WTC11 (cell line): ENCODE measurements at regions not wholly inside any gene's neighbourhood (a gene's known extent, or its start where the extent isn't known, plus 50 kb on each side); places are given as distances from the start of the nearest gene placed in this dataset.

Source experiments
- ATAC-seq: fragments of 200-7000 bp; cut with Tn5 transposase; 2 replicates; pipeline ENCODE4 v1.10.0; 2021; ENCODE audit warnings: mild to moderate bottlenecking, moderate library complexity
- CTCF ChIA-PET: fragments of 300-600 bp; sonication (Branson Sonifier 250); formaldehyde crosslinking; loops from one replicate; lab custom pipeline; 2021; ENCODE audit warnings: antibody characterized with exemption; lab: Charles Lee
- POLR2A ChIA-PET: fragments of 350-600 bp; sonication (Branson Sonifier 250); formaldehyde crosslinking; loops from one replicate; lab custom pipeline; 2021; ENCODE audit warnings: antibody characterized with exemption; lab: Charles Lee
- DNase-seq: peaks from one replicate; pipeline ENCODE4 v3.0.0; 2021; ENCODE audit warnings: low spot score
- H3K27ac Mint-ChIP-seq: 2 replicates; pipeline ENCODE4 v1.8.0; 2021; ENCODE audit warnings: mixed read lengths
- H3K27me3 Mint-ChIP-seq: 2 replicates; pipeline ENCODE4 v1.8.0; 2021; ENCODE audit warnings: low read depth, mild to moderate bottlenecking, moderate library complexity, mixed read lengths
- H3K36me3 Mint-ChIP-seq: 2 replicates; pipeline ENCODE4 v1.8.0; 2021; ENCODE audit warnings: mixed read lengths
- H3K4me1 Mint-ChIP-seq: 2 replicates; pipeline ENCODE4 v1.8.0; 2022; ENCODE audit warnings: mixed read lengths
- H3K4me3 Mint-ChIP-seq: 2 replicates; pipeline ENCODE4 v1.8.0; 2021; ENCODE audit warnings: mild to moderate bottlenecking, moderate library complexity, mixed read lengths
- H3K9me3 Mint-ChIP-seq: 2 replicates; pipeline ENCODE4 v1.8.0; 2021; ENCODE audit warnings: mixed read lengths
- ATF1 ChIP-seq: sonication (generic); formaldehyde crosslinking; IDR thresholded peaks from 2 replicates; pipeline ENCODE4 v1.8.1; 2023; ENCODE audit warnings: mild to moderate bottlenecking, moderate library complexity, missing genetic modification reagents
- ELF4 ChIP-seq: sonication (generic); formaldehyde crosslinking; IDR thresholded peaks from 2 replicates; pipeline ENCODE4 v1.8.1; 2022; ENCODE audit warnings: low read depth, mild to moderate bottlenecking, moderate library complexity, missing genetic modification reagents
- FOXK1 ChIP-seq: sonication (generic); formaldehyde crosslinking; IDR thresholded peaks from 2 replicates; pipeline ENCODE4 v1.8.0; 2022; ENCODE audit warnings: mild to moderate bottlenecking, moderate library complexity, missing genetic modification reagents
- MAX ChIP-seq: sonication (generic); formaldehyde crosslinking; IDR thresholded peaks from 2 replicates; pipeline ENCODE4 v1.8.0; 2022; ENCODE audit warnings: mild to moderate bottlenecking, missing genetic modification reagents
- SMAD3 ChIP-seq: sonication (generic); formaldehyde crosslinking; IDR thresholded peaks from 2 replicates; pipeline ENCODE4 v1.8.0; 2022; ENCODE audit warnings: missing genetic modification reagents, mild to moderate bottlenecking, borderline replicate concordance
- SP1 ChIP-seq: sonication (generic); formaldehyde crosslinking; conservative IDR thresholded peaks from 2 replicates; pipeline ENCODE4 v1.8.1; 2022; ENCODE audit warnings: missing genetic modification reagents
- ZNF281 ChIP-seq: sonication (generic); formaldehyde crosslinking; IDR thresholded peaks from 2 replicates; pipeline ENCODE4 v1.8.0; 2023; ENCODE audit warnings: mild to moderate bottlenecking, missing genetic modification reagents
- ZNF317 ChIP-seq: sonication (generic); formaldehyde crosslinking; IDR thresholded peaks from 2 replicates; pipeline ENCODE4 v1.8.1; 2023; ENCODE audit warnings: low read depth, mild to moderate bottlenecking, moderate library complexity, missing genetic modification reagents, borderline replicate concordance
- ZNF512 ChIP-seq: sonication (generic); formaldehyde crosslinking; IDR thresholded peaks from 2 replicates; pipeline ENCODE4 v1.8.1; 2022; ENCODE audit warnings: missing genetic modification reagents, borderline replicate concordance
- ZNF532 ChIP-seq: fragments of 250-450 bp; sonication (Bioruptor Pico); IDR thresholded peaks from 2 replicates; pipeline ENCODE4 v1.9.0; 2021; ENCODE audit warnings: mild to moderate bottlenecking, borderline replicate concordance

- Mint-ChIP-seq H3K36me3 (0 out of 2 replicates have a peak, but pooled peaks cover 4% of the 10 kb centered on the region), H3K4me3 (no peak overlapping the region), H3K27ac (no peak overlapping the region), H3K4me1 (peaks cover 4% of the 10 kb centered on the region), H3K27me3 (no peaks in the 10 kb centered on the region), H3K9me3 (no peaks in the 10 kb centered on the region)
- ATAC-seq, result no peak
- CTCF ChIA-PET, result no interaction called here
- TF ChIP-seq SMAD3 (no peak), ZNF532 (CRISPR knock-in tag) (no peak), SP1 (CRISPR knock-in tag) (no peak), ATF1 (no peak), MAX (CRISPR knock-in tag) (no peak)
- no peak for DNase-seq
- POLR2A ChIA-PET, result no interaction called here
Observed at GRCh38 chrX:18034945-18035344, 173.8 kb upstream of the RAI2 start.

- no peaks in the 10 kb centered on the region for H3K9me3 Mint-ChIP-seq
- ChIA-PET CTCF (no interaction called here), POLR2A (no interaction called here)
- no peak for TF ChIP-seq SMAD3
- TF ChIP-seq FOXK1 (CRISPR knock-in tag), result no peak
- no peak for TF ChIP-seq ZNF317
- no peak for TF ChIP-seq ELF4 (CRISPR knock-in tag)
- no peak overlapping the region for H3K27ac Mint-ChIP-seq
- no peak for DNase-seq
- no peak for ATAC-seq
- H3K27me3 Mint-ChIP-seq, result no peaks in the 10 kb centered on the region
- 0 out of 2 replicates have a peak, but pooled peaks cover 4% of the 10 kb centered on the region for H3K36me3 Mint-ChIP-seq
- H3K4me3 Mint-ChIP-seq, result no peak overlapping the region
- H3K4me1 Mint-ChIP-seq, result peaks cover 4% of the 10 kb centered on the region
Observed at GRCh38 chrX:18034504-18034903, 173.4 kb upstream of the RAI2 start.

- Mint-ChIP-seq H3K4me3 (no peak overlapping the region), H3K27me3 (no peaks in the 10 kb centered on the region), H3K27ac (no peak overlapping the region), H3K36me3 (0 out of 2 replicates have a peak, but pooled peaks cover 4% of the 10 kb centered on the region), H3K9me3 (no peaks in the 10 kb centered on the region), H3K4me1 (peaks cover 6% of the 10 kb centered on the region)
- POLR2A ChIA-PET, result no interaction called here
- no peak for ATAC-seq
- TF ChIP-seq ZNF281 (no peak), ZNF512 (CRISPR knock-in tag) (no peak)
- no peak for DNase-seq
- CTCF ChIA-PET, result no interaction called here
Observed at GRCh38 chrX:18032486-18033221, 171.6 kb upstream of the RAI2 start.
